ENCODE measurements at regions not wholly inside any gene's neighbourhood (a gene's known extent, or its start where the extent isn't known, plus 50 kb on each side); places are given as distances from the start of the nearest gene placed in this dataset.

DNA sequence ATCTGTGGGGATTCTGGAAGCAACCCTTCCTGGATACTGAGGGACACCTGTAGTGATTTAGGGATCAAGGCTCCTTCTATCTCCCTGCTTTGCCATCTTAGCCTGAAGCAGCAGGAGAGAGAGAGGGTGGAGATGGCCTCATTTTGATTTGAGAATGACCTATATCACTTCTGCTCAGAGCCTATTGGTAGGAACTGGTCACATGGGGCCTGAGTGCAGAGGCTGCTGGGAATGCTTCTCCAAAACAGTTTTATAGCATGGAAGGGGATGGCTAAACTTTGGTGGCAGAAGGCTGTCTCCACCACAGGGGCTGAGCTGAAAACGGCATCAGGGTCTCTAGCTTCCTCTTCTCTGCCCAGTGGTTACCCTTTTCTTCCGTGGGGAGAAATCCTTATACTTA, 105.8 kb downstream of the TBX19 start (continued):
- TF ChIP-seq SIRT6 (IDR thresholded peaks at IDR 0.05; ENCODE audit: low read length) (no peak), SUZ12 (IDR thresholded peaks at IDR 0.05; ENCODE audit: low read length) (no peak), TAF1 (IDR thresholded peaks at IDR 0.05; ENCODE audit: low read depth, low read length) (0 out of 2 replicates have a peak, but pooled peaks have one; percentile 6)
- TF ChIP-seq, protein P1, sequence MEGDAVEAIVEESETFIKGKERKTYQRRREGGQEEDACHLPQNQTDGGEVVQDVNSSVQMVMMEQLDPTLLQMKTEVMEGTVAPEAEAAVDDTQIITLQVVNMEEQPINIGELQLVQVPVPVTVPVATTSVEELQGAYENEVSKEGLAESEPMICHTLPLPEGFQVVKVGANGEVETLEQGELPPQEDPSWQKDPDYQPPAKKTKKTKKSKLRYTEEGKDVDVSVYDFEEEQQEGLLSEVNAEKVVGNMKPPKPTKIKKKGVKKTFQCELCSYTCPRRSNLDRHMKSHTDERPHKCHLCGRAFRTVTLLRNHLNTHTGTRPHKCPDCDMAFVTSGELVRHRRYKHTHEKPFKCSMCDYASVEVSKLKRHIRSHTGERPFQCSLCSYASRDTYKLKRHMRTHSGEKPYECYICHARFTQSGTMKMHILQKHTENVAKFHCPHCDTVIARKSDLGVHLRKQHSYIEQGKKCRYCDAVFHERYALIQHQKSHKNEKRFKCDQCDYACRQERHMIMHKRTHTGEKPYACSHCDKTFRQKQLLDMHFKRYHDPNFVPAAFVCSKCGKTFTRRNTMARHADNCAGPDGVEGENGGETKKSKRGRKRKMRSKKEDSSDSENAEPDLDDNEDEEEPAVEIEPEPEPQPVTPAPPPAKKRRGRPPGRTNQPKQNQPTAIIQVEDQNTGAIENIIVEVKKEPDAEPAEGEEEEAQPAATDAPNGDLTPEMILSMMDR (IDR thresholded peaks at IDR 0.05; ENCODE audit: control extremely low read depth in 1 of 3, insufficient read depth in 1 of 3, low read depth in 1 of 3, low read length in 3 of 3): no peak

All from H1 (cell line).